Activated naive CD4-positive, alpha-beta T cell treated with Interleukin-2 at 50 U/mL for 16 hours (primary cell): ENCODE measurements at regions not wholly inside any gene's neighbourhood (a gene's known extent, or its start where the extent isn't known, plus 50 kb on each side); places are given as distances from the start of the nearest gene placed in this dataset.
"Not testable (repeated sequence)": the region's sequence is repeated elsewhere in the genome, so short reads cannot be mapped to it uniquely, and the experiment has no call there.

Experiments used
- DNase-seq: peaks from one replicate; pipeline ENCODE4 v3.0.0-alpha.2; 2020

GRCh38 chr5:145652700-145653099 is 182.4 kb downstream of the PRELID2 start:
- not testable (repeated sequence) for DNase-seq

DNA sequence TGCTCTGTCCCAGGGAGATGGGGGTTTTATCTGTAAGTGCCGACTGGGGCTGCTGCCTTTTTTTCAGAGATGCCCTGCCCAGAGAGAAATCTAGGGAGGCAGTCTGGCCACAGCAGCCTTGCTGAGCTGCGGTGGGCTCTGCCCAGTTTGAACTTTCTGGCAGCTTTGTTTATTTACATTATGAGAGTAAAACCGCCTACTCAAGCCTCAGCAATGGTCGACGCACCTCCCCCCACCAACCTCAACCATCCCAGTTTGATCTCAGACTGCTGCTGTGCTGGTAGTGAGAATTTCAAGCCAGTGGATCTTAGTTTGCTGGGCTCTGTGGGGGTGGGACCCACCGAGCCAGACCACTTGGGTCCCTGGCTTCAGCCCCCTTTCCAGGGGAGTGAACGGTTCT is 188.0 kb downstream of the PRELID2 start:
- not testable (repeated sequence) for DNase-seq

GRCh38 chr5:145643214-145643613 is 191.9 kb downstream of the PRELID2 start:
- DNase-seq = not testable (repeated sequence)

DNA sequence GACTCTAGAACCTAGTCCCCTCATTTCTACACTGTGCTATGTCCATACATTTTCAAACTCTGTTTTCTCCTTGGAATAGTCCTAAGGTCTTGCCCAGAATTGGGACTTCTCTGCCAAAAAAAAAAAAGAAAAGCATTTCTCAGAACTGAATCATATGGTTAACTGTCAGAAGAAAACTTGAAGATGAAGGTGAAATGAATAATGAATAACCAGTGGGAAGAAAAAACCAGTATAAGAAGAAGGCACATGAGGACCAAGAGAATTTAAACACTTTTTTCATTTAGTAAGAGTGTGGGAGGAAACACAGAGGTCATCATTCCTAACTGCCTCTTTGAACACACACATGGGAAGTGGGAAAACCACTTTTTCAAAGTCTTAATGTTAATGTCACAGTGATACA is 197.7 kb downstream of the PRELID2 start:
- DNase-seq = no peak

GRCh38 chr5:145636371-145636770 is 198.8 kb downstream of the PRELID2 start:
- DNase-seq = no peak

DNA sequence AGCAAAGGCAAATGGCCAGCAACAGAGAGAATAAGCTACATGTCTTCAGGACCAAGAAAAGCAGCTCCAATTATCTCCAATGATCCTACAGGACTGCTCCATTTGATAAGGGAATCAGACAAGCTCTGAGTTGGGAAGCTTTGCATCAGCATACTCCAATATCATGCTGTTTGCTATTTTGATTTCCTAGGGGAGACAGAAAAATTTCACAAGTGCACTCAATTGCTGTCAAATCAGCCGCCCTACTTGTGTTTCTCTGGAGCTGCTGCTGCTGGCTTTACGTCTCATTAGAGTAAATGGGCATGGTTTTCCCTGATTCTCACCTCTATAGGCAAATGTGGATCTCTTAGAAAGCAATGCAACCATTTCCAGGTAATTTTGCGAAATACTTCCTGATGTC is 201.7 kb downstream of the PRELID2 start:
- no peak for DNase-seq

GRCh38 chr5:145632701-145633100 is 202.4 kb downstream of the PRELID2 start:
- DNase-seq = no peak

DNA sequence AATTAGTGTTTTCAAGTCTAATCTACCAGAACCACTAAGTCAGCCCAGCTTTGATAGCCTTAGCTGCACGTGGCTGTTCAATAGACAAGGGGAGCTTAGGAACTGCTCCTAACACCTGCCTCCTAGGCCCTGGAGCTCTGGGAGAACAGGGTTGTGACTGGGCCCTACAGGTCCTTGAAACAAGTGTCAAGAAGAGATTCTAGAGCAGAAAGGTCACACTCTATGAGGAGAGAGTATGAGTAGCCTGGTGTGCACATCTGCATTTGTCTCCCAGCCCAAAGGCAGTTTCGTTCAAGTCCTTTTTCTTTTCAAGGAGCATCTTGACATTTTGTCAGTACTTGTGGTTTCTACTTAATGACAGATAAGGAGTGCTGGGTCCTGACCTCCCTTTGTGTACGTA is 206.1 kb downstream of the PRELID2 start:
- DNase-seq = no peak

GRCh38 chr5:145628525-145628924 is 206.6 kb downstream of the PRELID2 start:
- DNase-seq = no peak

DNA sequence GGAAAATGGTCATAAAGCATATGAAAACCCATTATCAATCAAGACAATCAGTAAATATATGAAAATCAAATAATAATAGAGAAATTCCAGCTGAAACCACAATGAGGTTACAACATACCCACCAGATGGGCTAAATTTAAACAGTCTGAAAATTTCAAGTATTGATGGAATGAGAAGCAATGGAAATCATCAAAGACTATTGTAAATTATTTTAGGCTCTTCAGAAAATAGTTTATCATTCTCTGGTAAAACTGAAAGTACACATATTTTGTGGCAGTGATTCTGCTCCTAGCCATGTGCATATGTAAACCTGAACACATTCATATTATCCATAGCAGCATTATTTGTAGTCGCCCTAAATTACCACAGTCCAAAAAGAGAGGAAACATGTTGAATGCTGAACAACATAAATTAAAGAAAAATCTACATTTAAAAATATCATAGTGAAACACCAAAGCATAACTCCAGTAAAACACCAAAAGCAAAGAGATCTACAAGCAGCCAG is 215.3 kb downstream of the PRELID2 start:
- DNase-seq = no peak

- DNase-seq = not testable (repeated sequence)
Measured at GRCh38 chr5:145616739-145617138, 218.4 kb downstream of the PRELID2 start.

GRCh38 chr5:145598983-145599382 is 236.2 kb downstream of the PRELID2 start:
- no peak for DNase-seq

DNA sequence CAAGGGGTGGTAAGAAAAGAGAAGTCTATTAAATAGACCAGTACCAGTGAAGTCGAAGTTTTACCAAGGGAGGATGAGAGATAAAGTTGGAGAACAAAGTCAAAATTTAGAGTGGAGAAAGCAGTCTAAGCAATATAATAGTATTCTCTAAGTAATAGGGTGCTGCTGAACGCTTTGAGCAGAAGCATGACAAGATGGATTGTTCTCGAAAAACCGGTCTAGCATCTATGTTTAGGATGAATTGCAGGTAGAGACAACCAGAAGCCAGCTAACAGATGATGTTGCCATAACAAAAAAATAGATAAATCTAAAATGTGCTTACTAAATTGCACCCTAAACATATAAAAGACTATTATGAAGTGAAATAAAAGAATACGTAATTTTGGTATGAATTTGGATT is 237.0 kb downstream of the PRELID2 start:
- DNase-seq = no peak

DNA sequence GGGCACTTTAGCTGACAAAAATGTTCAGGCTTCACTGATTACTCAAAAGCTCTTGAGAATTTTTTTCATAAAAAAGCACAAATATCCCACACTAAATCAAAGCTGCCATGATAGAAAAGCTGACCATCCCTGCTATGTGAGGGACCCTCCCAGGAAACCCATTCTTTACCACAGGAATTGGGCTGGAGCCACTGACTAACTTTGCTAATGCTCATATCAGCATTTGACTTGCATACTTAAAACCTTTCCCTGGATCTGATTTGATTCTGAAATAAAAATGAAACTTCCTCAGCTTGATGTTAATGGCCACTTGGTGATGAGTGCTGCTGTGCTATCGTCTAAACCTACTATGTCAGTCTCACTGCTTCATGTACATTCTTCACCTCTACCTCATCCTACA is 243.6 kb downstream of the PRELID2 start:
- DNase-seq = no peak

DNA sequence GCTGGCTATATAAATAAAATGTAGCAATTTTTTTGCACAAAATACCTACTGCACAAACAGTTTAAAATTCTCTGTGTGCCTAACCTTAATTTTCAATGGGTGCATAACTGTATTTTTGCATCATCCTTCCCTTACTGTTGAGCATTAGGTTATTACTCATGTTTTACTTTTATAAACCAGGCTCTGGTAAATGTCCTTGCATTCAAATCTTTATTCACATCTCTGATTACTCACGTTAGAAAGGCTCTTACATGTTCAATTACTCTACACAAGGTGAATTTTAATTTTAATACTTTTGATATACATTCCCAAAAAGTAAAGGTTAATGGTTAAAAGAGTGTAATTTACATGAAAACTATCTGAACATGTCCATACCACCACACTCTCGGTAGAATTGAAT is 246.1 kb downstream of the PRELID2 start:
- no peak for DNase-seq

DNA sequence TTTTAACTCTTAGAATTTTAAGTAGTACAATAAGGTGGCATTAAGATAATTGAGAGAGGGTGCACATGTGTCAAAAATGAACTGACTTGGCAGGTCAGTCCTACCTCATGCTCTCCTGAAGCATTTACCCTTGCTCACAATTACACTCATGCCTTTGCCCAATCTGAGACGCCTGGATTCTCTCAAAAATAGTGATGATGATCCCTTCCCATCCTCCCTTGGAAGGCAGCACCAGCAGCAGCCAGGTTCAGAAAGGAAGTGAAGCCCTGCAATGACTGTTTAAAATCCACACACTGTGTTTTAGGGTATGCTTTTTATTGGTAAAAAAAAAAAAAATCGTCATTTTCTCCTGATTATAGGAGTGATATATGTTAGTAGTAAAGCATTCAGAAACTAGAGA is 246.6 kb downstream of the PRELID2 start:
- DNase-seq = no peak

- no peak for DNase-seq
Measured at GRCh38 chr5:145588113-145588512, 247.0 kb downstream of the PRELID2 start.

DNA sequence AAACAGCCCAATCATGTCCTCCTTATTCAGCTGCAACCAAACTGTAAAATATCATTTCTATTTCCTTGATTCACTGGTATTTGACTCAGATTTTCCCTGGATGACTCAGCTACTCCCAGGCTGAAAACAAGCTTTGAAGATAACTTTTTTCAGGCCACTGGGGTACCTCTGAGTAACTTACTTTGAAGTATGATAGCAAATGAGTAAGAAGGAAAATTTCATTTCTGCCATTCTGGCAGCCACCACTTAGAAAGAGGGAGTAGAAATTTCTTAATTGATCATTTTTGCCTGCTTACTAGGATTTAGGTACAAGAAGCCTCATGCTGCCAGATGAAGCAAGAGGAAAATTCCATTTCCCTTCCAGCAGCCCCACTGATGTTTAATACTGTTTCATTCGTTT is 247.4 kb downstream of the PRELID2 start:
- DNase-seq = no peak

DNA sequence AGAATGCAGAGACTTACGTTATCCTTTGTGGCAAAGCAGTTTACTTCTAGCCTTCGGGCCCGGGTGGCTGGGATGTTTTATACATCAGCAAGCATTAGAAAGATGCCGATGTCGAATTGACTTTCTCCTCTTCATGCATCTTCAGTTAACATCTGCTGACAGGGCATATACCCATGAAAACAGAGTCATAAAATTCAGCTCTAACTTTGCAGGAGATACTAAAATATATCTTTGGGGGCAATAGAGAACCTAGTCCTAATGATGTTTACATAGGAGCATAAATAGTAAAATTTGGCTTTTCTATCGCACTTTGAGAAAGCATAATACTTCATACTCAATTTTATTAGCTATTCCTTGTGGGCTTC is 247.9 kb downstream of the PRELID2 start:
- no peak for DNase-seq

DNA sequence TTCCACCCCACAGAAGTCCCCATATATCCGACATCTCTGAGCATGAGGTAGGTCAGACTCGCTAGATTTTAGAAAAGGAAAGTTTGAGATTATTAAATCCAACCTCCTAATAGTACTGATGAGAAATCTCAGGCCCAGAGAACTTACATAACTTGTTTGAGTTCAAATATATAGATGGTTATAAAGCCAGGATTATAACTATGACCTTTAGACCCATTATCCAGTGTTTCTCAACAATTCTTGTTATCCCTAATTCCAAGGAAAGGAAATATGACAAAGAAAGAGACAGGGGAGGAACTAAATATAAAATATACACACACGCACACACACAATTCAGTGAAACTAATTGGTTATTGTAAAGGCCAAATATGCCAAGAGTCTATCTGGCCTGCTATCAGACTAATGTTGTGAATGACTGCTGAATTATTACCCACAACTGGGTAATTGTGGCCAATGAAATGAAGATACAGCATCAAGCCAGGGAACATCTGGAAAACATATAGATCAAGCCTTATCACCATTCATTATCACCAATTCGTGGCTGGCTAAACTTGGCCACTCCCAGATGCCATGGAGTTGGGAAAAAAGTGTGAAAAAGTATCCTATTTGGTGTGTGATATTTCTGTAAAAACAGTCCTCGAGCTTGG is 248.4 kb downstream of the PRELID2 start:
- DNase-seq = no peak

GRCh38 chr5:145585443-145586148 is 249.5 kb downstream of the PRELID2 start:
- DNase-seq = no peak

GRCh38 chr5:145579301-145579700 is 255.8 kb downstream of the PRELID2 start:
- DNase-seq = no peak

GRCh38 chr5:145574889-145575573 is 260.1 kb downstream of the PRELID2 start:
- no peak for DNase-seq

DNA sequence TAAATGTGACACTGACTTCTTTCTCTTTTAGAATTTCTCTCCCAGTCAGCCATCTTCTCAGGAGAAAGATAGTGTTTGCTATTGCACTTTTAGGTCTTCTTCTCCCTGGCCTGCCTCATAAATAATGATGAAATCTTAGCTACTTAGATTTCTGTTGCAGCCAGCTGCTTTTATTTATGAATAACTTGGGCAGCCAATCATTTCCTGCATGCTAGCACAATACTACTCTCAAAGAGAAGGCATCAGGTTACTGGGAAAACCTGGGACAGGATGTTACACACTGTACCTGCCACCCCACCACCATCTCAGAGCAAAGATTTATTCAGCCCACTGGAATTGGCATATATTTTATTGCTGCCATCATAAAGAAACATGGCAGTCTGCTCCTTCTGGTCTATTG is 266.6 kb downstream of the PRELID2 start:
- no peak for DNase-seq
